A673 (cell line): ENCODE measurements at regions not wholly inside any gene's neighbourhood (a gene's known extent, or its start where the extent isn't known, plus 50 kb on each side); places are given as distances from the start of the nearest gene placed in this dataset.

Source experiments
- EZH2 ChIP-seq: fragments of 200-600 bp; sonication (generic); IDR thresholded peaks from 2 replicates; pipeline ENCODE4 v1.6.1; 2017; ENCODE audit warnings: borderline replicate concordance, low read depth, mild to moderate bottlenecking, mixed read lengths, antibody characterized with exemption, low read length; ENCODE audit not compliant: poor library complexity, severe bottlenecking
- TF ChIP-seq, protein P1 (sequence below): fragments of 300-800, 200-600 bp; sonication (generic); conservative IDR thresholded peaks from 2 replicates; pipeline ENCODE4 v1.5.1; 2017; ENCODE audit warnings: low read depth, mild to moderate bottlenecking, antibody characterized with exemption, low read length, moderate library complexity, mixed read lengths

GRCh38 chr13:62432295-62432694 lies 1016.6 kb upstream of the PCDH20 start:
- TF ChIP-seq, protein P1, sequence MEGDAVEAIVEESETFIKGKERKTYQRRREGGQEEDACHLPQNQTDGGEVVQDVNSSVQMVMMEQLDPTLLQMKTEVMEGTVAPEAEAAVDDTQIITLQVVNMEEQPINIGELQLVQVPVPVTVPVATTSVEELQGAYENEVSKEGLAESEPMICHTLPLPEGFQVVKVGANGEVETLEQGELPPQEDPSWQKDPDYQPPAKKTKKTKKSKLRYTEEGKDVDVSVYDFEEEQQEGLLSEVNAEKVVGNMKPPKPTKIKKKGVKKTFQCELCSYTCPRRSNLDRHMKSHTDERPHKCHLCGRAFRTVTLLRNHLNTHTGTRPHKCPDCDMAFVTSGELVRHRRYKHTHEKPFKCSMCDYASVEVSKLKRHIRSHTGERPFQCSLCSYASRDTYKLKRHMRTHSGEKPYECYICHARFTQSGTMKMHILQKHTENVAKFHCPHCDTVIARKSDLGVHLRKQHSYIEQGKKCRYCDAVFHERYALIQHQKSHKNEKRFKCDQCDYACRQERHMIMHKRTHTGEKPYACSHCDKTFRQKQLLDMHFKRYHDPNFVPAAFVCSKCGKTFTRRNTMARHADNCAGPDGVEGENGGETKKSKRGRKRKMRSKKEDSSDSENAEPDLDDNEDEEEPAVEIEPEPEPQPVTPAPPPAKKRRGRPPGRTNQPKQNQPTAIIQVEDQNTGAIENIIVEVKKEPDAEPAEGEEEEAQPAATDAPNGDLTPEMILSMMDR, result no peak
- no peak for TF ChIP-seq EZH2
